ENCODE measurements at regions not wholly inside any gene's neighbourhood (a gene's known extent, or its start where the extent isn't known, plus 50 kb on each side); places are given as distances from the start of the nearest gene placed in this dataset.

- no peak for TF ChIP-seq CTCF (IDR thresholded peaks at IDR 0.05; ENCODE audit: insufficient read depth, low read depth, low read length)
- no peak for TF ChIP-seq EZH2 (IDR thresholded peaks at IDR 0.05; ENCODE audit: insufficient read depth, low read length)
Measured at GRCh38 chr5:112070022-112070421, 313.0 kb upstream of the NREP start.

Measured in astrocyte (in vitro differentiated cells and primary cell).